Natural killer cell (primary cell): ENCODE measurements at regions not wholly inside any gene's neighbourhood (a gene's known extent, or its start where the extent isn't known, plus 50 kb on each side); places are given as distances from the start of the nearest gene placed in this dataset.

Experiments
- ATAC-seq, 3 donors: fragments of 150-1000 bp in 2 of 3; fragments of 200-7000 bp in 1 of 3; cut with Tn5 transposase; 1 replicate in 1 of 3; 2 replicates in 2 of 3; pipeline ENCODE4 v1.10.0; 2021; ENCODE audit warnings: mild to moderate bottlenecking in 2 of 3, moderate library complexity in 2 of 3
- DNase-seq, 2 donors: peaks; one replicate each; pipeline versions ENCODE4 v3.0.0 to v3.0.0-alpha.2; 2013 to 2021; ENCODE audit warnings: mixed read lengths in 1 of 2
- H3K27ac ChIP-seq: one replicate; pipeline ENCODE4 v1.5.1; 2013; ENCODE audit warnings: mild to moderate bottlenecking, low read length
- H3K27me3 ChIP-seq: one replicate; pipeline ENCODE4 v1.6.1; 2013; ENCODE audit warnings: low read length; ENCODE audit not compliant: control insufficient read depth, insufficient read depth
- H3K36me3 ChIP-seq: one replicate; pipeline ENCODE4 v1.6.1; 2013; ENCODE audit warnings: low read length; ENCODE audit not compliant: control insufficient read depth, insufficient read depth
- H3K4me1 ChIP-seq: one replicate; pipeline ENCODE4 v1.6.1; 2013; ENCODE audit warnings: low read length; ENCODE audit not compliant: control insufficient read depth, insufficient read depth
- H3K4me3 ChIP-seq: one replicate; pipeline ENCODE4 v1.5.1; 2013; ENCODE audit warnings: low read length
- H3K9me3 ChIP-seq: one replicate; pipeline ENCODE4 v1.6.1; 2013; ENCODE audit warnings: low read length; ENCODE audit not compliant: control insufficient read depth, insufficient read depth
- H3K27ac Mint-ChIP-seq, 2 donors: one replicate each; pipeline ENCODE4 v1.8.0; 2022; ENCODE audit warnings: mild to moderate bottlenecking in 2 of 2, mixed read lengths in 2 of 2, moderate library complexity in 1 of 2
- H3K27me3 Mint-ChIP-seq, 2 donors: one replicate each; pipeline ENCODE4 v1.8.0; 2022; ENCODE audit warnings: low read depth in 2 of 2, mixed read lengths in 2 of 2
- H3K36me3 Mint-ChIP-seq: one replicate; pipeline ENCODE4 v1.8.0; 2022; ENCODE audit warnings: mixed read lengths
- H3K4me1 Mint-ChIP-seq, 2 donors: one replicate each; pipeline ENCODE4 v1.8.0; 2022; ENCODE audit warnings: mixed read lengths in 2 of 2
- H3K4me3 Mint-ChIP-seq: one replicate; pipeline ENCODE4 v1.8.0; 2022; ENCODE audit warnings: mild to moderate bottlenecking, moderate library complexity, mixed read lengths
- H3K9me3 Mint-ChIP-seq, 2 donors: one replicate each; pipeline ENCODE4 v1.8.0; 2022; ENCODE audit warnings: mixed read lengths in 2 of 2
- CTCF ChIP-seq: fragments of 200-600 bp; IDR thresholded peaks from one replicate; pipeline ENCODE4 v1.8.0; 2022; ENCODE audit warnings: antibody characterized with exemption
- WGBS: methylation state at CpG from one replicate; pipeline ENCODE4 v1.1.7; 2013; ENCODE audit warnings: missing lambda C conversion rate; ENCODE audit not compliant: insufficient coverage; 5-methylcytosine and 5-hydroxymethylcytosine counted together
- intact Hi-C: fragments of 100-400 bp; cut with micrococcal nuclease; formaldehyde crosslinking; loops from one replicate; pipeline ENCODE4 v1.14.2; 2022

DNA sequence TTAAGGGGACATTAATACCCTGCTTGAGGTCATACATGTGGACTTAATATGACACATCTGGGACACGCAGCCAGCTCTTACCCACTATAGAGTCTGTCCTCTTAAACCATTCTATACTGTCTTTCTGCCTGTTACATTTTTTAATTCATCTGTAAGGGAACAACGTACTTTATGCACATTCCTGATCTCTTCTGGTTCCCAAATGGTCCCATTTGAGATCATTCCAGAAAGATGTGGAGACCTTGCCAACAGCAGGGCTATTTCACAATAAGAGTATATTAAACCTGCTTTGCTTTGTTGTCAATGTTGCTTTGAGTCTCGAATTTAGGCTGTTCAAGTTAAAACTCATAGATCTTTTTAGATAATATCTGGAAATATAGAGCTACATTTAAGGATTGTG is 332.2 kb upstream of the RAG2 start:
- H3K36me3 Mint-ChIP-seq: no peaks in the 10 kb centered on the region
- H3K4me3 ChIP-seq: no peak overlapping the region
- H3K9me3 ChIP-seq: no peaks in the 10 kb centered on the region
- intact Hi-C loops: no loop called here
- no peaks in the 10 kb centered on the region for H3K27me3 Mint-ChIP-seq
- DNase-seq (no peak), ATAC-seq (no peak)
- no peaks in the 10 kb centered on the region for H3K4me1 ChIP-seq
- H3K4me3 Mint-ChIP-seq: no peak overlapping the region
- no peaks in the 10 kb centered on the region for H3K4me1 Mint-ChIP-seq
- WGBS: 77% methylated on average over 3 of the region's 3 CpGs
- H3K36me3 ChIP-seq: no peaks in the 10 kb centered on the region
- peaks cover 0 to 9% of the 10 kb centered on the region in 2 donors for H3K9me3 Mint-ChIP-seq
- H3K27ac ChIP-seq: no peak overlapping the region
- H3K27me3 ChIP-seq: no peaks in the 10 kb centered on the region
- no peak overlapping the region for H3K27ac Mint-ChIP-seq
- TF ChIP-seq CTCF: no peak

DNA sequence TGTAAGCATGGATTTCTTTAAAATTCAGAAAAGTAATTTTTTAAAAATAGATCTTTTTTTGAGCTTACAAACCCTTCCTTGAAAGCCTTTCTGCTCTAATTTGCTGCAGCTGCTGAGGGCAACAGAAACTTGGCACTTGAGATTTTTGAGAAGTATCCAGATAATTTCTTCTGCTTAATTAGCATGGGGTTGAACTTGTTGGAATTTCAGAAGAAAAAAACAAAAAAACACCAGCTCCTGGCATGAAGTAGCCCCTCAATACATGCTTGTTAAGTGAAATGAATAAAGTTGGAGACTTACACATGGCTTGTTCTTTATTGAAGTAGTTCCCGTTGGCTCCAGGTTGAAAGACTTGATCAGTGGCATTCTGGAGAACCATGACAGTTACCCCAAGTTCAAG is 331.4 kb upstream of the RAG2 start:
- H3K4me3 Mint-ChIP-seq: no peak overlapping the region
- WGBS: 78% methylated on average over 1 of the region's 1 CpG
- Histone ChIP-seq H3K4me1 (no peaks in the 10 kb centered on the region), H3K27ac (no peak overlapping the region), H3K36me3 (no peaks in the 10 kb centered on the region), H3K9me3 (no peaks in the 10 kb centered on the region), H3K4me3 (no peak overlapping the region), H3K27me3 (no peaks in the 10 kb centered on the region)
- TF ChIP-seq CTCF: no peak
- DNase-seq: no peak
- ATAC-seq: no peak
- intact Hi-C loops: no loop called here
- no peak overlapping the region for H3K27ac Mint-ChIP-seq
- peaks cover 0 to 9% of the 10 kb centered on the region in 2 donors for H3K9me3 Mint-ChIP-seq
- no peaks in the 10 kb centered on the region for H3K36me3 Mint-ChIP-seq
- H3K4me1 Mint-ChIP-seq: no peaks in the 10 kb centered on the region
- H3K27me3 Mint-ChIP-seq: no peaks in the 10 kb centered on the region

DNA sequence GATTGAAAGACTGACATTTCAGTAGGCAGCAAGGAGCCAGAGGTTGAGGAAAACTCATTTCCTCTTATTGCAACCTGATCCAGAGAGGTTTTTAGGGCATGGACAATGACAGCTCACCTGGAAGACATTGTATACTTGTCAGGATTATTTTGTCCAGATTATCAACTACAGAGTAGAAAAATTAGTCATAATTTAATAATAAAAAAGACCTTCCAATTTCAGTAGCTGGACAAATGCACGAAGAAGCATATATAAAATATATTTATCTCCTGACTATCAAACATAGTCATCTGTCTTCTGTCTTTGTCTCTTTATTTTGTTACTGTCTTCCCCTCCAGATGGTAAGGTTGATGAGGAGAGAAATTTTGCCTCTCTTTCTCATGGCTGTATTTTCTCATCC is 330.6 kb upstream of the RAG2 start:
- Mint-ChIP-seq H3K36me3 (no peaks in the 10 kb centered on the region), H3K4me1 (no peaks in the 10 kb centered on the region), H3K9me3 (peaks cover 0 to 9% of the 10 kb centered on the region in 2 donors), H3K4me3 (no peak overlapping the region), H3K27me3 (no peaks in the 10 kb centered on the region), H3K27ac (no peak overlapping the region)
- intact Hi-C loops: no loop called here
- no peak for TF ChIP-seq CTCF
- ATAC-seq: no peak
- Histone ChIP-seq H3K27me3 (no peaks in the 10 kb centered on the region), H3K9me3 (no peaks in the 10 kb centered on the region), H3K36me3 (no peaks in the 10 kb centered on the region), H3K4me3 (no peak overlapping the region), H3K27ac (no peak overlapping the region), H3K4me1 (no peaks in the 10 kb centered on the region)
- WGBS: no CpG with 5 or more reads among the region's 1 CpG
- no peak for DNase-seq

DNA sequence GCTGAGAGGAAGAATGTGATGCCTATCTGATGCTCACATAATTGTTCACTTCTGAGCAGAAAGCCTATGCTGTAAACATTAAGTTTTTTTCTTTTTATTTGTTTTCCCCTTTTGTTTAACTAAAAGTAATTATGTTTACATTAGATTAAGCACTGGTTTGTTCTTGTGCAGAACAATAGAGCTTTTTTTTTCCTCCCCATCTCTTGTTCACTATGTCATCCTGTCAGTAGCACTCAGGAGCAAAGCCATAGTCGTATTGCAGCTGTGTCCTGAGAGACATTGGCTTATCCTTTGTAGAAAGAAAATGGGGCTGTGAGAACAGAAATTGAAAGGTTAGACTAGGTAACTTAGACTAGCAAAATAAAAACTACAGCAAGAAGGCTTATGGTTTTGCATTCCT is 301.8 kb upstream of the RAG2 start:
- no peak for ATAC-seq
- H3K4me3 Mint-ChIP-seq: no peak overlapping the region
- Histone ChIP-seq H3K27me3 (no peaks in the 10 kb centered on the region), H3K4me1 (no peaks in the 10 kb centered on the region), H3K27ac (no peak overlapping the region), H3K9me3 (no peaks in the 10 kb centered on the region), H3K4me3 (no peak overlapping the region), H3K36me3 (no peaks in the 10 kb centered on the region)
- no peaks in the 10 kb centered on the region for H3K27me3 Mint-ChIP-seq
- no peaks in the 10 kb centered on the region for H3K9me3 Mint-ChIP-seq
- DNase-seq: no peak
- H3K36me3 Mint-ChIP-seq: no peaks in the 10 kb centered on the region
- no peak overlapping the region for H3K27ac Mint-ChIP-seq
- intact Hi-C loops: no loop called here
- WGBS: no CpG with 5 or more reads among the region's 1 CpG
- TF ChIP-seq CTCF: no peak
- H3K4me1 Mint-ChIP-seq: no peaks in the 10 kb centered on the region
